ENCODE measurements at regions not wholly inside any gene's neighbourhood (a gene's known extent, or its start where the extent isn't known, plus 50 kb on each side); places are given as distances from the start of the nearest gene placed in this dataset.

GRCh38 chr12:66735275-66735674, 56.4 kb upstream of the GRIP1 start:
- Histone ChIP-seq H3K9me3 (replicated peaks; ENCODE audit: control insufficient read depth, insufficient read depth, low read depth, low read length) (no peaks in the 10 kb centered on the region), H3K4me1 (replicated peaks in 1 of 2; ENCODE audit: control insufficient read depth in 2 of 2, insufficient read depth in 2 of 2, low read length in 2 of 2) (no peaks in the 10 kb centered on the region), H4K20me1 (replicated peaks; ENCODE audit: control insufficient read depth, insufficient read depth, low read length) (no peaks in the 10 kb centered on the region), H3K4me3 (no peak overlapping the region), H3K9me1 (ENCODE audit: control insufficient read depth, insufficient read depth, low read length) (no peaks in the 10 kb centered on the region), H3K27ac (ENCODE audit: extremely low read depth, low read depth, low read length) (no peak overlapping the region), H3K9ac (ENCODE audit: insufficient read depth in 1 of 2, low read depth in 2 of 2, low read length in 2 of 2) (no peak overlapping the region), H2AFZ (ENCODE audit: low read depth, low read length) (no peak overlapping the region), H3K27me3 (ENCODE audit: control insufficient read depth in 2 of 2, insufficient read depth in 2 of 2, low read length in 2 of 2) (no peaks in the 10 kb centered on the region), H3K36me3 (ENCODE audit: control insufficient read depth, insufficient read depth, low read length) (no peaks in the 10 kb centered on the region), H3K4me2 (ENCODE audit: insufficient read depth, low read length) (no peak overlapping the region), H3K79me2 (ENCODE audit: control insufficient read depth, insufficient read depth, low read length) (no peaks in the 10 kb centered on the region)
- 0% methylated on average over 4 of the region's 4 CpGs for WGBS (ENCODE audit: insufficient coverage, low coverage, missing lambda C conversion rate)
- in situ Hi-C loops (cut with MboI): no loop called here
- POLR2A ChIA-PET: no interaction called here
- ATAC-seq (no peak), DNase-seq (ENCODE audit: extremely low read depth in 1 of 4, low spot score in 3 of 4) (no peak), FAIRE-seq (no peak)
- intact Hi-C loops (cut with micrococcal nuclease): no loop called here
- BruUV-seq (replicated peaks): no TSS peak
- TF ChIP-seq BCL6 (CRISPR knock-in tag; IDR thresholded peaks at IDR 0.05) (no peak), PBX2 (CRISPR knock-in tag; IDR thresholded peaks at IDR 0.05; ENCODE audit: low read depth) (no peak), PBX2 (tag; conservative IDR thresholded peaks at IDR 0.05; ENCODE audit: low read depth) (no peak), KDM1A (IDR thresholded peaks at IDR 0.05) (no peak)
- CTCF ChIA-PET (ENCODE audit: low intra/inter-chr PET ratio): no interaction called here

- Histone ChIP-seq H3K4me2 (ENCODE audit: insufficient read depth, low read length) (no peak overlapping the region), H3K36me3 (ENCODE audit: control insufficient read depth, insufficient read depth, low read length) (no peaks in the 10 kb centered on the region), H3K9ac (ENCODE audit: insufficient read depth in 1 of 2, low read depth in 2 of 2, low read length in 2 of 2) (no peak overlapping the region), H3K4me1 (replicated peaks in 1 of 2; ENCODE audit: control insufficient read depth in 2 of 2, insufficient read depth in 2 of 2, low read length in 2 of 2) (no peaks in the 10 kb centered on the region), H3K9me3 (replicated peaks; ENCODE audit: control insufficient read depth, insufficient read depth, low read depth, low read length) (no peaks in the 10 kb centered on the region), H3K27ac (ENCODE audit: extremely low read depth, low read depth, low read length) (no peak overlapping the region), H2AFZ (ENCODE audit: low read depth, low read length) (no peak overlapping the region), H3K27me3 (ENCODE audit: control insufficient read depth in 2 of 2, insufficient read depth in 2 of 2, low read length in 2 of 2) (no peaks in the 10 kb centered on the region), H3K9me1 (ENCODE audit: control insufficient read depth, insufficient read depth, low read length) (no peaks in the 10 kb centered on the region), H4K20me1 (replicated peaks; ENCODE audit: control insufficient read depth, insufficient read depth, low read length) (no peaks in the 10 kb centered on the region), H3K79me2 (ENCODE audit: control insufficient read depth, insufficient read depth, low read length) (no peaks in the 10 kb centered on the region), H3K4me3 (no peak overlapping the region)
- DNase-seq (ENCODE audit: extremely low read depth in 1 of 4, low spot score in 3 of 4) (no peak), ATAC-seq (no peak), FAIRE-seq (no peak)
- WGBS (ENCODE audit: insufficient coverage, low coverage, missing lambda C conversion rate): 1% methylated on average over 4 of the region's 4 CpGs
- CTCF ChIA-PET (ENCODE audit: low intra/inter-chr PET ratio): interaction anchor here (1.1 kb wide), 1 partner anchor 323 kb away, joined by 7 read pairs; no protein-coding TSS in a partner anchor
- BruUV-seq (replicated peaks): no TSS peak
- TF ChIP-seq NONO (IDR thresholded peaks at IDR 0.05; ENCODE audit: low read depth in 2 of 2, low read length in 1 of 2) (no peak), BACH1 (tag; IDR thresholded peaks at IDR 0.05) (no peak), HMGXB4 (CRISPR knock-in tag; IDR thresholded peaks at IDR 0.05) (no peak)
- intact Hi-C loops (cut with micrococcal nuclease): no loop called here
- POLR2A ChIA-PET: no interaction called here
- in situ Hi-C loops (cut with MboI): no loop called here
These were observed 58.1 kb upstream of the GRIP1 start for GRCh38 chr12:66736931-66737330.

All from K562 (cell line).